ENCODE measurements at regions not wholly inside any gene's neighbourhood (a gene's known extent, or its start where the extent isn't known, plus 50 kb on each side); places are given as distances from the start of the nearest gene placed in this dataset.

GRCh38 chr2:238696786-238697185 lies 151.1 kb upstream of the TWIST2 start:
- TF ChIP-seq CTCF (IDR thresholded peaks at IDR 0.05) = no peak
- TF ChIP-seq EZH2 (IDR thresholded peaks at IDR 0.05; ENCODE audit: borderline replicate concordance, insufficient read depth, low read depth, low read length, poor library complexity, severe bottlenecking) = no peak

Data from B cell (primary cell).